ENCODE measurements at regions not wholly inside any gene's neighbourhood (a gene's known extent, or its start where the extent isn't known, plus 50 kb on each side); places are given as distances from the start of the nearest gene placed in this dataset.

DNA sequence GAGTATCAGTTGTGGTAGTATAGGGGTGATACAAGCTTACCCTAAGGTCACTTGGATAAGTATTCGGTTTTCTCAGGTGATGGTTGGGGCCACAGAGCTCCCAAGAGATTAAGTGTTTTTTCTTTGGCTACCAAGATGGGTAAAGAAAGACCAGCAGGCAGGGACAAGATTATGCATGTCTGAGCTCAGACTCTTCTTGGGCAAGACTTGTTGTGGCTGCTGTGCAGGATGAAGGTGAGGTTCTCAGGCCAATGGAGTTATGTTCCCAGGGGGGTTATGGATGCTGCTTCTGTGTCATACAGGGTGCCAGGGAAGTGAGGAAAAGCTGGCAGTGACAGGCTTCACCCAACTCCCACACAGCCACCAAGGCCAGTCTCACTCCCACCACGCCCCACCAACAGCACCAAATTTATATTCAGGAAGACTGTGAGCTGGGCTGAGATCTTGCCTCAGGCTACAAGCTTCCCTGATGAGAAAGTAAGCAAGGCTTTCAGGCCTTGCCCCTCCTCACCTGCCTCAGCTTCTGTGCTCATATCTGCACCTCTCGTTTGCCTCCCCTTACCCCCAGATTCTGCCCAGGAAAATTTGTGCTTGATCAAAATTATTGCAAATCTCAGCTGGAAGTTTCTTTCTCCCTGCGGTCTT, 511.8 kb upstream of the SLITRK1 start:
- H3K79me2 ChIP-seq (ENCODE audit: insufficient read depth, low read length), result no peaks in the 10 kb centered on the region
- no peaks in the 10 kb centered on the region for H3K4me1 ChIP-seq (ENCODE audit: insufficient read depth, low read length, severe bottlenecking)
- H2AFZ ChIP-seq (ENCODE audit: low read length), result no peak overlapping the region
- TF ChIP-seq, protein P1, sequence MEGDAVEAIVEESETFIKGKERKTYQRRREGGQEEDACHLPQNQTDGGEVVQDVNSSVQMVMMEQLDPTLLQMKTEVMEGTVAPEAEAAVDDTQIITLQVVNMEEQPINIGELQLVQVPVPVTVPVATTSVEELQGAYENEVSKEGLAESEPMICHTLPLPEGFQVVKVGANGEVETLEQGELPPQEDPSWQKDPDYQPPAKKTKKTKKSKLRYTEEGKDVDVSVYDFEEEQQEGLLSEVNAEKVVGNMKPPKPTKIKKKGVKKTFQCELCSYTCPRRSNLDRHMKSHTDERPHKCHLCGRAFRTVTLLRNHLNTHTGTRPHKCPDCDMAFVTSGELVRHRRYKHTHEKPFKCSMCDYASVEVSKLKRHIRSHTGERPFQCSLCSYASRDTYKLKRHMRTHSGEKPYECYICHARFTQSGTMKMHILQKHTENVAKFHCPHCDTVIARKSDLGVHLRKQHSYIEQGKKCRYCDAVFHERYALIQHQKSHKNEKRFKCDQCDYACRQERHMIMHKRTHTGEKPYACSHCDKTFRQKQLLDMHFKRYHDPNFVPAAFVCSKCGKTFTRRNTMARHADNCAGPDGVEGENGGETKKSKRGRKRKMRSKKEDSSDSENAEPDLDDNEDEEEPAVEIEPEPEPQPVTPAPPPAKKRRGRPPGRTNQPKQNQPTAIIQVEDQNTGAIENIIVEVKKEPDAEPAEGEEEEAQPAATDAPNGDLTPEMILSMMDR (IDR thresholded peaks at IDR 0.05; ENCODE audit: low read length), result no peak
- no peak for TF ChIP-seq EZH2 (IDR thresholded peaks at IDR 0.05; ENCODE audit: borderline replicate concordance, low read length)
- H4K20me1 ChIP-seq (ENCODE audit: insufficient read depth, low read length), result no peaks in the 10 kb centered on the region
- no peaks in the 10 kb centered on the region for H3K36me3 ChIP-seq (ENCODE audit: insufficient read depth, low read length)
- H3F3A ChIP-seq (ENCODE audit: insufficient read depth, low read length), result no peaks in the 10 kb centered on the region
- no peaks in the 10 kb centered on the region for H3K27me3 ChIP-seq (ENCODE audit: insufficient read depth, low read length)
- H3K4me2 ChIP-seq (ENCODE audit: low read length), result no peak overlapping the region
- H3K9ac ChIP-seq (ENCODE audit: low read length), result no peak overlapping the region
- H3K9me2 ChIP-seq (ENCODE audit: low read depth, low read length), result no peaks in the 10 kb centered on the region
- H3K9me3 ChIP-seq (ENCODE audit: low read length), result peaks cover 9% of the 10 kb centered on the region; the same call in 1 of the 2 replicates
- H3K27ac ChIP-seq (ENCODE audit: low read depth, low read length, poor library complexity, severe bottlenecking), result no peak overlapping the region
- no peak overlapping the region for H3K4me3 ChIP-seq (ENCODE audit: low read depth, low read length, poor library complexity, severe bottlenecking)

DNA sequence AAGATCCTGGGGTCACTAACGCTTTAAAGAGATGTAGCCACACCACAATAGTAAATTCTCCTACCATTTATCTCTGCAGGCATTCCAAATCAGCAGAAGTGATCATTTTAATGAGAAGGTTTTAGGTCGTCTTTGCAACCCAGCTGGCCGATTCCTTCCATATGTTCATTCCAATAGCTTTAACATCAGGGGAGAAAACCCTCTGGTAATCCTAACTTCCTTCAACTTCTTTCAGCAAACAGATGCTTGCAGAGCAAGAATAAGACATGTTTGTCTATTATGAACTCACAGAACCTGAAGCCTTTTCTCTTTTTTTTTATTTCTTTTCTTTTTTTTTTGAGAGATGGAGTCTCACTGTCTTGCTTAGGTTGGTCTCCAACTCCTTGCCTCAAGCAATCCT, 498.6 kb upstream of the SLITRK1 start:
- TF ChIP-seq, protein P1 (IDR thresholded peaks at IDR 0.05; ENCODE audit: low read length), result no peak
- TF ChIP-seq EZH2 (IDR thresholded peaks at IDR 0.05; ENCODE audit: borderline replicate concordance, low read length), result no peak
- Histone ChIP-seq H3K9ac (ENCODE audit: low read length) (no peak overlapping the region), H3K9me2 (ENCODE audit: low read depth, low read length) (no peaks in the 10 kb centered on the region), H3K4me3 (ENCODE audit: low read depth, low read length, poor library complexity, severe bottlenecking) (no peak overlapping the region), H3F3A (ENCODE audit: insufficient read depth, low read length) (no peaks in the 10 kb centered on the region), H3K79me2 (ENCODE audit: insufficient read depth, low read length) (no peaks in the 10 kb centered on the region), H3K36me3 (ENCODE audit: insufficient read depth, low read length) (no peaks in the 10 kb centered on the region), H2AFZ (ENCODE audit: low read length) (no peak overlapping the region), H3K27ac (ENCODE audit: low read depth, low read length, poor library complexity, severe bottlenecking) (no peak overlapping the region), H3K4me2 (ENCODE audit: low read length) (no peak overlapping the region), H3K4me1 (ENCODE audit: insufficient read depth, low read length, severe bottlenecking) (no peaks in the 10 kb centered on the region), H4K20me1 (ENCODE audit: insufficient read depth, low read length) (no peaks in the 10 kb centered on the region), H3K9me3 (ENCODE audit: low read length) (no peaks in the 10 kb centered on the region), H3K27me3 (ENCODE audit: insufficient read depth, low read length) (no peaks in the 10 kb centered on the region)

DNA sequence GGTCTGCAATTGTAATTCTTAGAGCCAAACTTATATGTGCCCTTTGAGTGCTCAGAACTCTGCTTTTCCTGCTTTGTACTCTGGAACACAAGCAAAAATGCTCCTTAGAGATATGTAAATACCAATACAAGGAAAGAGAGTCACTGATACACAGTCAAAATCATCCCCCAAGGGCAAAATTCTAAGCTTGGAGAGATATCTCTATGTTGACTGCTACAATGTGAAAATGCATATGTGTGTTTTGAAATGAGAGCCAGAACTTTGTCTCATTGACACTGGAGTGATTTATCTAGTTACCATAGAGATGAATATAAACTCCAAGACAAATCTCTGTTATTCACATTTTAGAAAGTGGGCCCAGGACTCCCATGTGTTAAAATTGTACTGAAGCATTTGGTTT, 494.8 kb upstream of the SLITRK1 start:
- Histone ChIP-seq H3K9me3 (ENCODE audit: low read length) (no peaks in the 10 kb centered on the region), H2AFZ (ENCODE audit: low read length) (no peak overlapping the region), H3K4me3 (ENCODE audit: low read depth, low read length, poor library complexity, severe bottlenecking) (no peak overlapping the region), H3K4me1 (ENCODE audit: insufficient read depth, low read length, severe bottlenecking) (no peaks in the 10 kb centered on the region), H3K4me2 (ENCODE audit: low read length) (no peak overlapping the region), H3K27ac (ENCODE audit: low read depth, low read length, poor library complexity, severe bottlenecking) (no peak overlapping the region), H3K36me3 (ENCODE audit: insufficient read depth, low read length) (no peaks in the 10 kb centered on the region), H3K9me2 (ENCODE audit: low read depth, low read length) (no peaks in the 10 kb centered on the region), H3K79me2 (ENCODE audit: insufficient read depth, low read length) (no peaks in the 10 kb centered on the region), H4K20me1 (ENCODE audit: insufficient read depth, low read length) (no peaks in the 10 kb centered on the region), H3K9ac (ENCODE audit: low read length) (no peak overlapping the region), H3K27me3 (ENCODE audit: insufficient read depth, low read length) (no peaks in the 10 kb centered on the region), H3F3A (ENCODE audit: insufficient read depth, low read length) (no peaks in the 10 kb centered on the region)
- TF ChIP-seq EZH2 (IDR thresholded peaks at IDR 0.05; ENCODE audit: borderline replicate concordance, low read length), result no peak
- TF ChIP-seq, protein P1 (IDR thresholded peaks at IDR 0.05; ENCODE audit: low read length), result no peak
